NCI-H748 (cell line): ENCODE measurements at regions not wholly inside any gene's neighbourhood (a gene's known extent, or its start where the extent isn't known, plus 50 kb on each side); places are given as distances from the start of the nearest gene placed in this dataset.

Source experiments
- DNase-seq: peaks from one replicate; lab custom pipeline; 2025; ENCODE audit not compliant: unreplicated experiment; lab: John Stamatoyannopoulos, UW

DNA sequence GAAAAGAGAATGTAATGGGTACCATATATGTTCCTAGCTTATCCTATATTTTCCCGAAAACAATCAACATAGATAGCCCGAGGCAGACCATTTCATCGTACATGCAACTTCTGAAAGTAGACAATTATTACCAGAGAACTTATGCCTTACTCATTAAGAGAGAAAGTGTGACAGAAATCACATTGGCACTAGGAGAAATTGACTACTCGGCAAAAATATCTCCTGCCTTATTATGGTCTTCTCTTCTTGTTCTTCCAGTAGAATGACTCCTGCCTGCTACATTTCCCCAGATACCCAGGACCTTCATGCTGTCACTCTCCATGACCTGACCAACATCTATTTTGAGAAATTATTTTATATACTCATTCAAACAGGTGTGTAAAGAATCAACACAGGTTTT, 1015.7 kb downstream of the TUSC7 start:
- DNase-seq: no peak

DNA sequence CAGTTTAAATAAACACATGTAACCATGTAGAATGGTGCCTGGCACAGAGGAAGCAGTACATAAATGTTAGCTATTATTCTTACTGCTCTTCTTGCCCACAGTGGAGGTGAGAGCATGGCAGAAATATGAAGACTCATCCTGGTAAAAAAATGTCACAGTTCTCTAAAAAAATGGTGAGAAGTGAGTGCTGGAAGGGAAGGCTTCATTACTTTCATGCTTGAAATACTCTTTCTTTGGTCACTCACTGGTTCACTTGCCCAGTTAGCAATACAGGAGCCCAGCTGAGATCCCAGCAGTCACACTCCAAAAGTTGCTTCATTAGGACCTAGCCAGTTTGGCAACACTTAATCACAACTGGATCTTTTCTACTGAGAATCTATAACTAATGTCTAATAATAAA, 1017.2 kb downstream of the TUSC7 start:
- no peak for DNase-seq

DNA sequence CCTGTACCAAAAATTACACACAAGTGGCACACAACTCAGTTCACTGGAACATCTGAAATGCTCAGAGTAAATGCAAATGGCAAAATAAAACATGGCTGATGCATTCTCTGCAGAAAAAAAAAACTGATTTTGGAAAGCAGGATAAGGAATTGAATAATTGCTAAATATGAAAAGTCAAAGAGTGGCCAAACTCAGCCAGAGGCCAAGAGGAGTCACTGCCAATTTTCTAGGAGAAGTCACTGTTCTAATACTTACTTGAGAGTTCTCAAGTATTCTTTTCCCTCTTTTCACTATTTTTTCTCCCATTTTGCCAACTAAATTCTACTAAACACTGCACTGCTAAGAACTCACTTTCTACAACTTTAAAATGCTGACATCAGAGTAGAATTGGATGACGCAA, 1018.6 kb downstream of the TUSC7 start:
- no peak for DNase-seq

DNA sequence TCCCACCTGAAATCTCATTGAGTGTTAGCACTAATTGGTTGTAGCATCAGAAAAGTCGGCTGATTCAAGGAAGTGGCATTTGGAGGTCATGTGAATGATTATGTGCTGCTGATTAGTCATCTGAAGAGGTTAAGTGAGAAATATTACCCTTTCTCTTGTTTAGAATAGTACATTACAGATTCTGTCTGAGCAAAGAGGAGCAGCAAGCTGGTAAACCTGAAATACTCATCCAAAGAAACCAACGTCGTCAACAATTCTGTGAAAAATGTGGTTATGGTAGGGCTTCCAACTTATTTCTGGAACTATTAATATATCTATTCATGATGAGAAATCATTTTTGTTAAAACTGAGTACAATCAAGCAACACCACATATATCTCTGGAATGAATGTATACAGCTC, 1024.9 kb downstream of the TUSC7 start:
- DNase-seq: no peak

DNA sequence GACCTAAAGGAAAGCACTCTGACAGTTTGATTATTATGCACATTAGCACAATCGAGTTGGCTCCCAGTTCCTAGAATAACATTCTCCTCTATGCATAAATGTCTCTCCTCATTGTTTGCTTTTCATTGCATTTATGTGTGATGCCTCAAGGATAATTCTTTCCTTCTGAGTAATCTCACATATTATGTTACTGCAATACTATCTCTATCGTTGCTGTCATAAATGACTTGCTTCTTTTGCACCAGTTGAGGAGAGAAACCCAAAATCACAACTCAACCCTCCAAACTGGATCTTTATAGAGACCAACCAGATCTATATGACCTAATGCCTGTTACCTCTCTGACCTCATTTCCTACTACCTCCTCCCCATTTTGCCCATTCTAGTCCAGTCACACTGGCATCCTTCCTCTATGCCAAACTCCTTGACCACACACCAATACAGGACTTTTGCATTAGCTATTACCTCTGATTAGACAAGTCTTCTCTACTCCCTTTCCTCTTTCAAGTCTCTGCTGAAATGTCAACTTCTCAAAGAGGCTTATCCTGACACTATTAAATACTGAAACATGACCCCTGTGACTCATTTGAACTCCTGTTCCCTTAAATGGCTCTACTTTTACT, 1026.0 kb downstream of the TUSC7 start:
- DNase-seq: no peak

DNA sequence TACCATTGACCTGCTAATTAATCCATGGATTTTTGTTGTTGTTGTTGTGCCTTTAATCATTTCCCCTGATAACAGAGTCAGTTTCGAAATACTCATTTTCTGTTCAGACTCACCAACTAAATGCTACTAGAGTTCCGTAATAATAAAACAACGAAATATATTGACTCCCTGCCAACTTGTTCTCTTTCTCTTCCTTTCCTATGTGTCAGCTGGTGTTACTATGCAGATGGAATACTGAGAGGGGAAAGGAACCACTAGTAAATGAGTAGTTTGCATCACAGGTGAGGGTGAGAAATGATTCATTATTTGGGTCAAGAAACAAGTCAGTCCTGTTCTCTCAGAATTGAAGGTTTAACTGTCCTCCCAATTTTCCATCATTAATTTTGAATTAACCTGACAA, 1027.3 kb downstream of the TUSC7 start:
- DNase-seq: no peak

DNA sequence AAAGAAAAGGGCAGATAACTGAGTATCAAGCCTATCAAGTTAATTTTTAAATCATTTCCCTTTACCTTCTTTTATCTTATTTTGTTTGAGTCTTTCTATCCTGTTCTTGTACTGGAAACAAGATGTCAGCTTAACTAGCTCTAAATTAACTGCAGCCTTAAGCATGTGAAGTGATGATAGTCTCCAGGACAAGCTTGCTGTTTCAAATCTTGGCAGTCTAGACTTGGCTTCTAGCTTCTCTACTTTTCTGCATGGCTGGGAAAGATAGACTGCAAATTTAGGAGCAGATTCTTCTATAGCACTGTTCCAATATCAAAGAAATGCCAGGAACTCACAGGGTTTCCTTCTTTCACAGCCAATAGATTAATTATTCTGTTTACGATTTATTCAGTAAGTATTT, 1034.4 kb downstream of the TUSC7 start:
- DNase-seq: no peak

DNA sequence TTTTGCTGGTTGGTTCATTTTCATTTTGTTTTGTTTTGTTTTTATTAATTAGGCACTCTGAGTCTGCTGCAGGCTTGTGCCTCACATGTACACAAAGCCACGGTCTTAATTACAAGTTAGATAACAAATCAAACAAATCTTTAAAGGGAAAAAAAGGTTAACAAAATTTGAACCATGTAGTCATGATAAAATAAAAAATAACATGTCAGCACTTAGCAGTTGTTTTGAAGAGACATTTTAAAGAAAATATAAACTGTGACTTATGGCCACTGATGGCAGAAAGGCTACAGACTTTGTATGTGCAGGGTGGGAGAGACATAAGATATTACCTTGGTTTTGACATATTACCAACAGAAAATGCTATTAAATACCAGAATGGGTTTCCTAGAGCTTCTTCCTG, 1035.4 kb downstream of the TUSC7 start:
- DNase-seq: no peak

DNA sequence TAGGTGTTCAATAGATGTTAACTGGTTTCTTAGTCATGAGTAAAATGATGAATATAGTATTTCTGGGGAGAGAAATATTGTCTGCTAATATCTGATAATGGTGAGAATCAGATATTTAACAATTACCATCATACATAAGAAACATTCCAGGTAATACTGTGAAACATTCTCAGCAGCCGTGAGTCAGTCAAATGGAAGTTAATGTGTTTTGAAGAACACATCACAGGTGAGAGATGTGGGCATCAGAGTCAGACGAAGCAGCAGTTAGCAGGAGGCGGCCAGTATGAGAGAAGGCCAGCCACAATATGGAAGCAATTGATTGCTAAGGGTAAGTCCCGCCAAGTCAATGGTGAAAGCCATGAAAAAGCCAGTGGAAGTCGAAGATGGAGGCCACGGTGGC, 1035.9 kb downstream of the TUSC7 start:
- no peak for DNase-seq

DNA sequence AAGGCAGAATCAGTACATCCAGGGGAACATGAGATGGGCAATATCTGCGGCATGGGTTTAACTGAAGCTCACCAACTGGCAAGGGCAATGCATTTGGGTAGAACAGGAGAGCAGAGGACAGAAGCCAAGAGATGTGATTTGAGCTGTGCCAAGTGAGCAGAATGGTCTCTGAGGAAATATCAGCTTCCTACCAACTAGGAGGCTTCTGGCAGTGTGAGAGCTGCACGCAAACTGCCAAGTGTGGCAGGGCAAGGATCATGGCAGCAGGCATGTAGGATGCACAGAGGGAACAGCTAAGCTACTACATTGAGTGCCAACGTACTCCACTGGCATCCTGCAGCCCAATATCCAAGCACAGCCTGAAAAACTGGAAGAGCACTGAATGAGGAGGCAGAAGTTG, 1036.5 kb downstream of the TUSC7 start:
- no peak for DNase-seq

DNA sequence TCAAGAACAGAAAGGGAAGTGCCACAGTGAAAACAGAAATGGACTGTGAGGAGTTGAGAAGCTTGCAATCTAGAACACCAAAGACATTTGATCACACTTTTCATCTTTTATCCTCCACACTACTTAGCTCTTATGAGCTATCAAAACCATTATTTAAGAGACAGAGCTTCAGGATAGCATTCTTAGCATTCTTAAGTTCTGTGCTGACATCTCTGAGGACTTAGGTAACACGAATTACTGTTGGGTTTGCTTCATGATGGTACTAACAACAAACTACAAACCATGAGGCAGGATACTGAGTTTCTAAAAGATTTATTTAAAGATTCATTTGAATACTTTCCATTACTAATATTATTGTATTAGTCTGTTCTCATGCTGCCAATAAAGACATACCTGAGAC, 1038.6 kb downstream of the TUSC7 start:
- no peak for DNase-seq

DNA sequence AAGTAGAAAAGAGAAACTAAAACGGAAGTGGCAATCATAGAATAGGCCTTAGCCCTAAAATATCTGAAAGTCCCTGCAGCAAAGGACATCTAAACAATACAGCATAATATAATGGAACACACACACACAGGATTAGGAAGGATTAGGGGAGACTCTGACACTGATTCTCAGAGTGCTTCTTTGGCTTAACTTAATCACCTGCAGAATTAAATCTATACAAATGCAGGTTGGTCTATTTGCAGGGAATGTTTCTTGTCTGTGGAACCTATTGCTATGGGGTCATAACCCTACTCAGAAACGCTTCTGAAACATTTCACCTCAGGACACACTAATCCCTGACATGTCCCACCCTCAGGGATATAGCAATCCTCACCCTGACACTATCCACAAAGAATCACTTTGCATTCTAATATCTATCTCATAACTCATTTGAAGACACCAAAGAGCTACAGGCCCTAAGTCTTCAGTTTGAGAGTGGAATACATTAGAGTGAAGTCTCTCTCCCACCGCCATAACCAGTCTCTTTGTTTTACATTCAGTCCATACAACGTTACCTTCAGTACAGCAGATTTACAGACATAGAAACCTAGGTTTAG, 1041.2 kb downstream of the TUSC7 start:
- DNase-seq: no peak

DNA sequence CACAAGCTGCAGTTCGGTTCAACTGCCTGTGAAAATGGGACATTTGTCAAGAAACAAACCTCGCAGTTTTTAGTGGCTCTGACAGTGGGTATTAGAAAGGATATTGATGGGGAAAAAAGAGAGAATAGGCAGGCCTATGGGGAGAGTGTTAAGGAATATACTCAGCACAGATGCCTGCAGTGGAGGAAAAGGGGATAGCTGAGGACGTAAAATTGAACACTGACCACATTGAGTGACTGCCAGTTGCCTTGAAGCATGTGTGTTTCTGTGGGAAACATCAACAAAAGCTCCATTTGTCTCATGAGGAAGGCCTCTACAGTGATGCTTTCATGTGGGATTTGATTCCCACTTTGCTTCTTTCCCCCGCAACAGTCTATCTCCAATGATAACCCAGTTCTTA, 1042.1 kb downstream of the TUSC7 start:
- no peak for DNase-seq

DNA sequence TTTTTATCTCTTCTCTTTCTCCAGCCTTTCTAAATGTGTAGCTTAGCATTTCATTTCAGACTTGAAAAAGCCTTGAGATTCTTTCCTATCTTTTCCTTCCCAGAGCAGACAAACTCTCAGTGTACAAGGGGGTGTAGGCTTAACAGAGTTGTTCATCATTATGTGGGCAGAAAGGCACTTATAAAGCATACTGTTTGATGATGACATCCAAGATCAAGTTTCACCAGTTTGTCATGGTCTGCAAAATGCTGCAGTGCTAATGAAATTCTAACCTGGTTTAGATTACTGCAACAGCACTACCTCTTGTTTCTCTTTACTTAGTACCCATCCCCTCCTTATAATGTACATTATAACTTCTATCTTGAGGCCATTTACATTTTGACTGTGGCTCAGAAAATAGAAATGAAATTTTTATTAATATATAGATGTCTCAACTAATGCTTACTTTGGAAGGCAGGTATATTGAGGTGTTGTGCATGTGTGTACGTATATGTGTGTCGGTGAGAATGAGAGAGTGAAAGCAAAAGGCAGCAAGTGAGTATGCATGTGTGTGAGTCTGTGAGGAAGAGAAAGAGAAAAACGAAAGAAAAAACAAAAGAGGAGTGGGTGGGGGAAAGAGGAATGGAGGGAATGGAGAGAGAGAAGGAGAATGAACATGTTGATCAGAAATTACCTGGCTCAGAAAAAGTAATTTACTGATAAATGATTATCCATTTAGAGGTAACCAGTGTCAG, 1043.6 kb downstream of the TUSC7 start:
- DNase-seq: peak; percentile 28

DNA sequence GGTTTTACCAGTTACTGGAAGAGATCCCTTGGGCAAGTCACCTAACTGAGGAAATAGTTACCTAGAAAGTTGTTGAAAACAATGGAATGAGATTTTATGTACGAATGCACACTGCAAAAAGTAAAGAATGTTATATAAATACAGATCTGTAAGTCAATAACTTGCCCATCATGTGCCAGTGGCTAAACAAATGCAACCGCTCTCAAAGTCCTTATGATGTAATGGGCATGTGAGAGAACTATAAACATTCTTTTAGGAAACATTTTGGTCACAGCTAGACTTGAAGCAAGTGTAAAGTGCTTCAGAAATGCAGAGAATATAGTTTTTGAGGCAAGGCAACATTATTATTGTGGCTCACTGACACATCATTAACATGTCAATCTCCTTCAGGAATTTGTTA, 1044.5 kb downstream of the TUSC7 start:
- no peak for DNase-seq

DNA sequence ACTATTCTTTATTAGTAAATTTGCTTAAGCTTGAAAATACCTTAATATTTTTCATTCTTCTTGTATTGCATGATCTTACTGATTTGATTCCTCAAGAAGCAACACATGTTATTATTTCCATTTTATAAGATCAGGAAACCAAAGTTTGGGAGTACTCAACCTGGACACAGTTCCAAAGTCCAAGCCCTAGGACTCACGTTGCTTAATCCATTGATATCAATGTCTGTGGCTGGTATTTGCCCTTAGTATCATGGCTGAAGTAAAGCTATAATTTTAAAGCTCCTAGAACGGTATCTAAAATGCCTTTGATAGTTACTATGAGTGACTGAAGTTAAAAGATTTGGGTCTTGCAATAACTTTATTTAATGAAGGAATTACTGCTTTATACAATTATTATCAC, 1045.3 kb downstream of the TUSC7 start:
- no peak for DNase-seq

DNA sequence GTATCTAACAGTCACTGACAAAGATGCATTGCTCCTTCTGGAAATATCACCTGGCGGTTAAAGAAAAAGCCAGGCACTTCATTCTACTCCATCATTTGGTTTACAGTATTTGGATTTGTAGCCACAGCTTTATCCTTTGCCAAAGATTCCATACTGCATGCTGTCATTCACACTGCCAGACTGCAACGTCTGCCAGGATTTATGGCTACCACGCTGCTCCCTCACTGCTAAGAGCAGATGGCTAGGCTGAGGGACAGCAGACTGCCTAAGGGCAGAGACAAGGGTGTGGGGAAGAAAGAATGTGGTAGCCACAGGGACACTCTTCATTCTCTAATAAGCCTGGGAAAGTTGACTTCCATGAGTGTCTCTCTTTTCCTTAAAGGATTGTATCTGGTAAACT, 1047.0 kb downstream of the TUSC7 start:
- peak; percentile 8 for DNase-seq

DNA sequence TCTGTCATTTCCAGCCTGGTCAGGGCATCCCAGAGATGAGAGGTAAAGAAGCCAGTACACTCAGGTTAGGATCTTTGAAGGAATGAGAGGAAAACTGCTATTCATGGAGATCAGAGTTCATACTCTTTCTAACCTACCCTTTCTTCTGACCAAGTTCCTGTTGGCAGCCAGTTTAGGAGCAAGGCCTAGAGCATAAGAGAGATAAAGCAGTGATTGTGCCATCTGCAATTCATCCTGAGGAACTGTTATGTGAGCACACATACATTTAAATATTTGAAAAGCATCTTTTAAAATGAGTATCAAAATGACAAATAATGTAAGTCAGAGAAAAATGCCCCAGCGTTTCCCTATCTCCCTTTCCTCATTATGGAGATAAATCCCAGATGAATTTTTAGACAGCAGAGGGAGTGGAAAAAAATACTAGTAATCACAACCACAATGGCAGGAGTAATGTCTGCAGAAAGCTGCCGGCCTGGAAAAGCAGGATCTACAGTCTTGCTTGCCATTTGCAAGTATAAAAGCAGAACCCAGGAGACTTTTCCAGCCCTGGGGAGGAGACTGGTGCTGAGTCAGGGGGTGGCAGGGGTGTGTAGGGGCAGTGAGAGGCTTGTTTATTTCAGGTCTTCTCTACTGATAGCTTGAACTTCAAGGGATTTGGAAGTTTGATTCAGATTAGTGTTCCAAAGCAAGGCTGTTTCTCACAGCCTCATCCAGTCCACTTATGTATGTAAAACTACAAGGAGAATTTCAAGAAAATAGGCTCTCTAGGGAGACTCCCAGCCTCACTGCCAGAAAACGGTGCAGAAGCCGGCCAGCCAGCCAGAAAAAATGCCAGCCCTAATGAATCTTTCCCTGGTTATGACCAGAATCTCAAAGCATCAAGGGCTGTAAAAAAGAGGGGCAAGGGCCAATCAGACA, 1052.4 kb downstream of the TUSC7 start:
- DNase-seq: no peak

DNA sequence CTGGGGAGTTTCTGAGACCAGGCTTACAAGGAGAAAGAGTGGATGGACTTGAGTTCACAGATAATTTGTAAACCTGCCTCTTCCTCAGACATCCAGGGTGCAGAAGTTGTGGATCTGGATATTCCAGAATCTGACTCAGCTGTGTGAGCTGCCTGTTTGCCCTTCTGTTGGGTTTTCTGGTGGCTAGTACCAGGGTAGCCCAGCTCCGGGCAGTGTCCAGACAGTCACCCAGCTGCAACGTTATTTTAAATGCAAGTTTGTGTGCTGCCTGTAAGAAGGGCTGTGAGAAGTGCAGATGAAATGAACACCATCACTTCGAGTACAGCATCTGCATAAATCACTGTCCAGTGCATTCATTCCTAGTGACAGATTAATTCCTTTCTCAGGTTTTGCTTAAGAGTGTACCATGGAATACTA, 1053.0 kb downstream of the TUSC7 start:
- DNase-seq: no peak

DNA sequence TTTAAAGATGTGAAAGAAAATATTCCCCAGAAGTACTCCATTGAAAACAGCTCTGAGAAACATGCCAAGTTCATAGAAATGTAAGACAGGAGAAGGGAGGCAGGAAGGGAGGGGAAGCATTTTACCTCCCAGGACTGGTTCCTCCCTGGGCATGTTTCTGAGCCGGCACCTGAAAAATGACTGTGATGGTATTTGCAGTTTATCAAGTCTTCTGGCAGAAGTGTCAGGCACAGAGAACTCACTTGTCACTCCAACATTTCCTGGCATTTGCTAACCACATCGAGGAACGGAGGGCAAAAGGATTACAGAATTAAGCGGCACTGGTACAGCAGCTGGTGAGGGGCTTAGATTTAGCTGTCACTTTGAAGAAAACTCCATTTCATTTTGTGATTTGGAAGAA, 1054.0 kb downstream of the TUSC7 start:
- DNase-seq: no peak

DNA sequence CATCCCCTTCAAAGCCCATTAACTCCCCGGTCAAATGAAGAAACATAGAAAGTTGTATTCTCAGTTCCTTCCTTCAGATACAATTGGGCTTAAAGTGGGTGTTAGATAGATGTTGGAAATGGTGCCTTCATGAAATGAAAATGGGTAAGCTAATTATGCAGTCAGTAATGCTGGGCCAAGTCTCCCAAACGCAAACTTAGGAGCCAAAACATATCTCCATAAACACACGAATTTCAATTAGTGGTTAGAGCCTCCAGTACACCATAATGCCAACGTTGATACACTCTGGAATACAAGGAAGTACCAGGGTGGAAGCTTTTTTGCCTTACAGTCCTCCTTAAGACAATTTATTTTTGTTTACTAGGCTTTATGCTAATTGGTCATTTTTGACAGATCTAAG, 1059.0 kb downstream of the TUSC7 start:
- no peak for DNase-seq

DNA sequence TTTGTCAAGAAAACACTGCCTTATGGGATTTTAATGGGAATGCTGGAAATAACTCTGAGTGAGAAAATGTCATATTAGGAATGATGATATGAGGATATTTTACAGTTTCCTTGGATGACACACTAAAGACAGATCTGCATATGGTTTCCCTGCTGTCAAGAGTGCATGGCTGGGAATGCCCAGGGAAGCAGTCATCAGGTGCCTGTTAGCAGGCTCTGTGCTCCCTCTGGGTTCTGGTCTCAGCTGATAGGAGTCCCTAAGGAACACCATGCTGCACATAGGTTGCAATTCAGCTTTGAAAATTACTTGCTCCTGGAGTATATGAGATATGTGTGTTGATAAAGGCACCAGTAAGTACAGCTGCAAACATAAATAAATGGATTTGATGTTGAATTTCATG, 1064.6 kb downstream of the TUSC7 start:
- DNase-seq: no peak
